PC-3 (cell line): ENCODE measurements at regions not wholly inside any gene's neighbourhood (a gene's known extent, or its start where the extent isn't known, plus 50 kb on each side); places are given as distances from the start of the nearest gene placed in this dataset.

Source experiments
- ATAC-seq: fragments of 200-7000 bp; cut with Tn5 transposase; 2 replicates; pipeline ENCODE4 v1.9.1; 2020; ENCODE audit warnings: mild to moderate bottlenecking, moderate library complexity
- BruUV-seq: library from RNA; stranded (reverse); fragments of 400-500 nt; replicated peaks from 2 replicates; lab custom pipeline; 2021; lab: Mats Ljungman, UMichigan
- CTCF ChIA-PET: fragments of 300-600 bp; sonication (Branson Sonifier 250); formaldehyde crosslinking; loops from one replicate; lab custom pipeline; 2022; ENCODE audit warnings: antibody characterized with exemption; lab: Charles Lee
- POLR2A ChIA-PET: fragments of 300-600 bp; sonication (Branson Sonifier 250); formaldehyde crosslinking; loops from one replicate; lab custom pipeline; 2022; ENCODE audit warnings: antibody characterized with exemption; ENCODE audit not compliant: unreplicated experiment; lab: Charles Lee
- DNase-seq: peaks from one replicate; pipeline ENCODE4 v3.0.0-alpha.2; 2015
- H2AFZ ChIP-seq: fragments of 300-600 bp; sonication (generic); 2 replicates; pipeline ENCODE4 v1.6.0; 2016; ENCODE audit warnings: antibody characterized with exemption, low read length
- H3F3A ChIP-seq: fragments of 300-600 bp; sonication (generic); one replicate; pipeline ENCODE4 v1.6.0; 2017; ENCODE audit warnings: antibody characterized with exemption, low read length, control low read depth, mild to moderate bottlenecking; ENCODE audit not compliant: unreplicated experiment
- H3K27ac ChIP-seq: fragments of 300-600 bp; sonication (generic); 2 replicates; pipeline ENCODE4 v1.5.1; 2016; ENCODE audit warnings: mild to moderate bottlenecking, low read length
- H3K27me3 ChIP-seq: fragments of 300-600 bp; sonication (generic); 2 replicates; pipeline ENCODE4 v1.6.1; 2016; ENCODE audit warnings: low read length, mixed read lengths
- H3K36me3 ChIP-seq: fragments of 300-600 bp; sonication (generic); 2 replicates; pipeline ENCODE4 v1.6.1; 2016; ENCODE audit warnings: low read depth, mixed run types, low read length, mixed read lengths
- H3K4me1 ChIP-seq: fragments of 300-600 bp; sonication (generic); 2 replicates; pipeline ENCODE4 v1.5.1; 2016; ENCODE audit warnings: low read length; ENCODE audit not compliant: insufficient read depth
- H3K4me2 ChIP-seq: fragments of 300-600 bp; sonication (generic); 2 replicates; pipeline ENCODE4 v1.6.0; 2016; ENCODE audit warnings: low read length
- H3K4me3 ChIP-seq: fragments of 300-600 bp; sonication (generic); 2 replicates; pipeline ENCODE4 v1.5.1; 2016; ENCODE audit warnings: mild to moderate bottlenecking, low read length, mixed read lengths
- H3K79me2 ChIP-seq: fragments of 300-600 bp; sonication (generic); 2 replicates; pipeline ENCODE4 v1.6.1; 2017; ENCODE audit warnings: low read length, mixed read lengths
- H3K9ac ChIP-seq: fragments of 300-600 bp; sonication (generic); 2 replicates; pipeline ENCODE4 v1.6.0; 2016; ENCODE audit warnings: mild to moderate bottlenecking, low read length
- H3K9me2 ChIP-seq: fragments of 300-600 bp; sonication (generic); replicated peaks from 2 replicates; pipeline ENCODE4 v1.6.1; 2016; ENCODE audit warnings: mixed run types, low read length, mixed read lengths
- H3K9me3 ChIP-seq: fragments of 300-600 bp; sonication (generic); 2 replicates; pipeline ENCODE4 v1.6.1; 2016; ENCODE audit warnings: low read length, mixed read lengths
- H4K20me1 ChIP-seq: fragments of 300-600 bp; sonication (generic); 2 replicates; pipeline ENCODE4 v1.6.1; 2016; ENCODE audit warnings: low read length, mixed read lengths
- CTCF ChIP-seq: fragments of 300-600 bp; sonication (generic); conservative IDR thresholded peaks from 2 replicates; pipeline ENCODE4 v1.5.1; 2017; ENCODE audit warnings: antibody characterized with exemption, low read depth, mild to moderate bottlenecking, low read length
- EZH2 ChIP-seq: fragments of 300-600 bp; sonication (generic); IDR thresholded peaks from one replicate; pipeline ENCODE4 v1.6.1; 2017; ENCODE audit warnings: antibody characterized with exemption, mild to moderate bottlenecking, low read length; ENCODE audit not compliant: unreplicated experiment
- EZH2phosphoT487 ChIP-seq: fragments of 300-600 bp; sonication (generic); IDR thresholded peaks from 2 replicates; pipeline ENCODE4 v1.6.1; 2018; ENCODE audit warnings: mild to moderate bottlenecking, antibody characterized with exemption, low read length, borderline replicate concordance
- intact Hi-C: fragments of 100-400 bp; cut with micrococcal nuclease; formaldehyde crosslinking; loops from 2 replicates; pipeline ENCODE4 v1.9.0; 2023

GRCh38 chr22:22035203-22035602 is 52.6 kb upstream of the TOP3B start:
- H3K4me1 ChIP-seq = no peaks in the 10 kb centered on the region
- no peak overlapping the region for H3K4me2 ChIP-seq
- no peak overlapping the region for H3K27ac ChIP-seq
- H4K20me1 ChIP-seq = no peaks in the 10 kb centered on the region
- no peak overlapping the region for H3K4me3 ChIP-seq
- TF ChIP-seq EZH2 (no peak), CTCF (no peak), EZH2phosphoT487 (no peak)
- no peak for ATAC-seq
- no peaks in the 10 kb centered on the region; the same call in 1 of the 2 replicates for H3K27me3 ChIP-seq
- DNase-seq = no peak
- H3K9ac ChIP-seq = no peak overlapping the region
- BruUV-seq = no TSS peak
- no peak overlapping the region for H2AFZ ChIP-seq
- H3F3A ChIP-seq = no peaks in the 10 kb centered on the region
- ChIA-PET CTCF (no interaction called here), POLR2A (no interaction called here)
- intact Hi-C loops = no loop called here
- no peaks in the 10 kb centered on the region for H3K9me2 ChIP-seq
- H3K36me3 ChIP-seq = no peaks in the 10 kb centered on the region
- no peaks in the 10 kb centered on the region for H3K79me2 ChIP-seq
- no peaks in the 10 kb centered on the region for H3K9me3 ChIP-seq

- no peak overlapping the region for H3K9ac ChIP-seq
- no peak overlapping the region for H3K4me3 ChIP-seq
- BruUV-seq = no TSS peak
- H3F3A ChIP-seq = no peaks in the 10 kb centered on the region
- no peaks in the 10 kb centered on the region; the same call in 1 of the 2 replicates for H3K27me3 ChIP-seq
- H3K4me1 ChIP-seq = no peaks in the 10 kb centered on the region
- H3K79me2 ChIP-seq = no peaks in the 10 kb centered on the region
- POLR2A ChIA-PET = no interaction called here
- no peaks in the 10 kb centered on the region for H4K20me1 ChIP-seq
- no peak overlapping the region for H2AFZ ChIP-seq
- CTCF ChIA-PET = no interaction called here
- DNase-seq = no peak
- H3K9me3 ChIP-seq = no peaks in the 10 kb centered on the region
- intact Hi-C loops = no loop called here
- ATAC-seq = no peak
- no peak for TF ChIP-seq EZH2
- no peak overlapping the region for H3K27ac ChIP-seq
- no peak overlapping the region for H3K4me2 ChIP-seq
- H3K36me3 ChIP-seq = no peaks in the 10 kb centered on the region
- H3K9me2 ChIP-seq = no peaks in the 10 kb centered on the region
These were observed 52.0 kb upstream of the TOP3B start for GRCh38 chr22:22034469-22035132.

GRCh38 chr22:22033803-22034468 is 51.3 kb upstream of the TOP3B start:
- Histone ChIP-seq H3K27ac (no peak overlapping the region), H2AFZ (no peak overlapping the region), H3K4me3 (no peak overlapping the region), H4K20me1 (no peaks in the 10 kb centered on the region), H3K27me3 (no peaks in the 10 kb centered on the region; the same call in 1 of the 2 replicates), H3K4me2 (no peak overlapping the region), H3K36me3 (no peaks in the 10 kb centered on the region), H3K4me1 (no peaks in the 10 kb centered on the region), H3F3A (no peaks in the 10 kb centered on the region), H3K79me2 (no peaks in the 10 kb centered on the region), H3K9me2 (no peaks in the 10 kb centered on the region), H3K9ac (no peak overlapping the region), H3K9me3 (no peaks in the 10 kb centered on the region)
- BruUV-seq = no TSS peak
- ChIA-PET CTCF (no interaction called here), POLR2A (no interaction called here)
- DNase-seq (no peak), ATAC-seq (no peak)
- TF ChIP-seq EZH2phosphoT487 = no peak
- TF ChIP-seq CTCF = no peak
- TF ChIP-seq EZH2 = no peak
- intact Hi-C loops = no loop called here
